ENCODE measurements at regions not wholly inside any gene's neighbourhood (a gene's known extent, or its start where the extent isn't known, plus 50 kb on each side); places are given as distances from the start of the nearest gene placed in this dataset.

DNA sequence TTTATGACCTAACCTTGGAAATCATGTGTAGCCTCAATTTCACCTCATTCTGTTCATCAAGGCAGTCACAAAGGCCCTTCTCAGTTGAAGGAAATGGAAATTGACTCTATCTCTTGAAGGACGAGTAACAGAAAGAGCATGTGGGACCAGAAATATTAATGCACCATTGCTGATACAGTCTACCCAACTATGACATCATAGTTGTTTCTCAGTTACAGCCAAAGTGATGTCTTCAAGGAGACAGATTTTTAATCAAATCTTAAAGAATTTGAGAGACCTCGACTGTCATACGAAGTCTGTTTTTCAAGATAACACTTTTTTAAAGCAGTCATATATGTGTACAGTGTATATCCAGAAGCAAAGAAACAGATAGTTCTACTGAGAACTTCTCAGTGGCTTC lies 335.7 kb upstream of the PHF14 start:
- TF ChIP-seq TAF1 (IDR thresholded peaks at IDR 0.05; ENCODE audit: borderline replicate concordance, insufficient read depth, low read length) (no peak), SIN3A (IDR thresholded peaks at IDR 0.05; ENCODE audit: borderline replicate concordance, insufficient read depth, low read length) (no peak), FOXP2 (optimal IDR thresholded peaks at IDR 0.05; ENCODE audit: borderline replicate concordance, extremely low read depth, extremely low read length, insufficient read depth) (no peak), POLR2AphosphoS5 (IDR thresholded peaks at IDR 0.05; ENCODE audit: low read depth, low read length) (no peak)
- TF ChIP-seq, protein P1, sequence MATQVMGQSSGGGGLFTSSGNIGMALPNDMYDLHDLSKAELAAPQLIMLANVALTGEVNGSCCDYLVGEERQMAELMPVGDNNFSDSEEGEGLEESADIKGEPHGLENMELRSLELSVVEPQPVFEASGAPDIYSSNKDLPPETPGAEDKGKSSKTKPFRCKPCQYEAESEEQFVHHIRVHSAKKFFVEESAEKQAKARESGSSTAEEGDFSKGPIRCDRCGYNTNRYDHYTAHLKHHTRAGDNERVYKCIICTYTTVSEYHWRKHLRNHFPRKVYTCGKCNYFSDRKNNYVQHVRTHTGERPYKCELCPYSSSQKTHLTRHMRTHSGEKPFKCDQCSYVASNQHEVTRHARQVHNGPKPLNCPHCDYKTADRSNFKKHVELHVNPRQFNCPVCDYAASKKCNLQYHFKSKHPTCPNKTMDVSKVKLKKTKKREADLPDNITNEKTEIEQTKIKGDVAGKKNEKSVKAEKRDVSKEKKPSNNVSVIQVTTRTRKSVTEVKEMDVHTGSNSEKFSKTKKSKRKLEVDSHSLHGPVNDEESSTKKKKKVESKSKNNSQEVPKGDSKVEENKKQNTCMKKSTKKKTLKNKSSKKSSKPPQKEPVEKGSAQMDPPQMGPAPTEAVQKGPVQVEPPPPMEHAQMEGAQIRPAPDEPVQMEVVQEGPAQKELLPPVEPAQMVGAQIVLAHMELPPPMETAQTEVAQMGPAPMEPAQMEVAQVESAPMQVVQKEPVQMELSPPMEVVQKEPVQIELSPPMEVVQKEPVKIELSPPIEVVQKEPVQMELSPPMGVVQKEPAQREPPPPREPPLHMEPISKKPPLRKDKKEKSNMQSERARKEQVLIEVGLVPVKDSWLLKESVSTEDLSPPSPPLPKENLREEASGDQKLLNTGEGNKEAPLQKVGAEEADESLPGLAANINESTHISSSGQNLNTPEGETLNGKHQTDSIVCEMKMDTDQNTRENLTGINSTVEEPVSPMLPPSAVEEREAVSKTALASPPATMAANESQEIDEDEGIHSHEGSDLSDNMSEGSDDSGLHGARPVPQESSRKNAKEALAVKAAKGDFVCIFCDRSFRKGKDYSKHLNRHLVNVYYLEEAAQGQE (IDR thresholded peaks at IDR 0.05; ENCODE audit: insufficient read depth in 1 of 2, low read depth in 2 of 2, low read length in 2 of 2), result no peak

DNA sequence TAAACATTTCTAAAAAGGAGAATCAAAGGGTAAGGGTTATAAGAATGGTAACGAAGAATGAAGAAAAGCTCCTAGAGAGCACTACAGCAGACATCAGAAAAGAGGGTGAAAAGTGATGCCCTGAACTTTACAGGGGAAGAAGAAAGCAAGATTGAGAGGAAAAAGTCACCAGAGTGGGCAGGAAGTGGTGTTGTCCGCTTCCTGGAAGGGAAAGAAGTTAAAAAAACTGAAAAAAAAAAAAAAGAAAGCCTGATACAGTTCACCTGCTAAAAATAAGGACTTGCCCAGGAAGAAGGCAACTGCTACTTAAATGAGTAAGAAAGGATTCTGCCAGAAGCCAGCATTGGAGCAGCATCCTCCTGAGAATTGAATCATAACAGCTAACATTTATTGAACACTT lies 330.1 kb upstream of the PHF14 start:
- TF ChIP-seq POLR2AphosphoS5 (IDR thresholded peaks at IDR 0.05; ENCODE audit: low read depth, low read length) (no peak), FOXP2 (optimal IDR thresholded peaks at IDR 0.05; ENCODE audit: borderline replicate concordance, extremely low read depth, extremely low read length, insufficient read depth) (no peak), TAF1 (IDR thresholded peaks at IDR 0.05; ENCODE audit: borderline replicate concordance, insufficient read depth, low read length) (no peak), SIN3A (IDR thresholded peaks at IDR 0.05; ENCODE audit: borderline replicate concordance, insufficient read depth, low read length) (no peak)
- TF ChIP-seq, protein P1 (IDR thresholded peaks at IDR 0.05; ENCODE audit: insufficient read depth in 1 of 2, low read depth in 2 of 2, low read length in 2 of 2), result no peak

DNA sequence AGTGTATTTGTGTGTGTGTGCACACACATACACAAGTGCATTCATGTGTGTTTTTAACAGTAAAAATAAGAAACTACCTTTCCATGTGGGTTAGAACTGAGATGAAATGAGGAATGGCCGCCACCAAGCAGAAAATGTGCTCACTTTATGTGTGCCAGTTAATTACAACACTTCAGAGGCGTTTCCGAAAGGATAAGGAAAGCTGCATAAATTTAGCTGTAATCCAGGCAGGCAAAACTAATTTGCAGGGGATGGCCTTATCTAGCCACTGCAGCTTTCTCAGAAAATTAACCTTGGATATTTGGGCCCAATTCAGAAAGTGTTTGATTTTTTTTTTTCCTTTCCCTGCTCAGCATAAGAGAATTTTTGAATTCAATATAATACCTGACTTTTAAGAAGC lies 328.8 kb upstream of the PHF14 start:
- TF ChIP-seq TAF1 (IDR thresholded peaks at IDR 0.05; ENCODE audit: borderline replicate concordance, insufficient read depth, low read length) (no peak), FOXP2 (optimal IDR thresholded peaks at IDR 0.05; ENCODE audit: borderline replicate concordance, extremely low read depth, extremely low read length, insufficient read depth) (no peak), SIN3A (IDR thresholded peaks at IDR 0.05; ENCODE audit: borderline replicate concordance, insufficient read depth, low read length) (no peak), POLR2AphosphoS5 (IDR thresholded peaks at IDR 0.05; ENCODE audit: low read depth, low read length) (no peak)
- TF ChIP-seq, protein P1 (IDR thresholded peaks at IDR 0.05; ENCODE audit: insufficient read depth in 1 of 2, low read depth in 2 of 2, low read length in 2 of 2), result no peak

DNA sequence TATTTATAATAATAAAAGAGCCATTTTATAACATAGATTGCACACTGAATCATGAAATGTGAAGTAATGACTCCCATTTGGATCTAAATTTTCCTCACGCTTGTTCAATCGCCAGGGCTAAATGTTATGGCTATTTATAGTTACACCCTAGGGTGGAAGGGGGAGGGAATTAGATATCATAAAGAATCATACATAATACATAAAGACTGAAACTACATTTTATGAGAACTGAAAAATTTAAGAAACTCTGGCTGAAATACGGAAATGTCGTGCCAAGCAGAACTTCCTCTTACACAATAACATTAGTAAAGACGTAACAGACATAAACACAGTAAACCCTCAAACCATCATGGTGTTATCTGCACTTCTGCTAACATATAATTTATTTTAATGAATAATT lies 327.5 kb upstream of the PHF14 start:
- TF ChIP-seq POLR2AphosphoS5 (IDR thresholded peaks at IDR 0.05; ENCODE audit: low read depth, low read length) (no peak), FOXP2 (optimal IDR thresholded peaks at IDR 0.05; ENCODE audit: borderline replicate concordance, extremely low read depth, extremely low read length, insufficient read depth) (no peak), TAF1 (IDR thresholded peaks at IDR 0.05; ENCODE audit: borderline replicate concordance, insufficient read depth, low read length) (no peak), SIN3A (IDR thresholded peaks at IDR 0.05; ENCODE audit: borderline replicate concordance, insufficient read depth, low read length) (no peak)
- TF ChIP-seq, protein P1 (IDR thresholded peaks at IDR 0.05; ENCODE audit: insufficient read depth in 1 of 2, low read depth in 2 of 2, low read length in 2 of 2), result no peak

DNA sequence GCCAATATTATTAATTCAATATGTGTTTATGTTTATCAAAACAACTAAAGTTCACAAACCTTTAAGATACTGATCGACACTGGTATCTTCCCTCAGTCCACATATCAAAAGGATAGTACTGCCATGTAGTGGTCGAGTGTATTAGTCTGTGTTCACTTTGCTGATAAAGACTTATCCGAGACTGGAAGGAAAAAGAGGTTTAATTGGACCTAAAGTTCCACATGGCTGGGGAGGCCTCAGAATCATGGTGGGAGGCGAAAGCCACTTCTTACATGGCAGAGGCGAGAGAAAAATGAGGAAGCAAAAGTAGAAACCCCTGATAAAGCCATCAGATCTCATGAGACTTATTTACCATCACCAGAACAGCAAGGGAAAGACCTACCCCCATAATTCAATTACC lies 325.4 kb upstream of the PHF14 start:
- TF ChIP-seq FOXP2 (optimal IDR thresholded peaks at IDR 0.05; ENCODE audit: borderline replicate concordance, extremely low read depth, extremely low read length, insufficient read depth) (no peak), TAF1 (IDR thresholded peaks at IDR 0.05; ENCODE audit: borderline replicate concordance, insufficient read depth, low read length) (no peak), POLR2AphosphoS5 (IDR thresholded peaks at IDR 0.05; ENCODE audit: low read depth, low read length) (no peak), SIN3A (IDR thresholded peaks at IDR 0.05; ENCODE audit: borderline replicate concordance, insufficient read depth, low read length) (no peak)
- TF ChIP-seq, protein P1 (IDR thresholded peaks at IDR 0.05; ENCODE audit: insufficient read depth in 1 of 2, low read depth in 2 of 2, low read length in 2 of 2), result no peak

Data from PFSK-1 (cell line).